PC-3 (cell line): ENCODE measurements at regions not wholly inside any gene's neighbourhood (a gene's known extent, or its start where the extent isn't known, plus 50 kb on each side); places are given as distances from the start of the nearest gene placed in this dataset.
A peak's percentile ranks its signal among the peaks of the same experiment; 100 is the strongest.

Experiments
- ATAC-seq: fragments of 200-7000 bp; cut with Tn5 transposase; 2 replicates; pipeline ENCODE4 v1.9.1; 2020; ENCODE audit warnings: mild to moderate bottlenecking, moderate library complexity
- BruUV-seq: library from RNA; stranded (reverse); fragments of 400-500 nt; replicated peaks from 2 replicates; lab custom pipeline; 2021; lab: Mats Ljungman, UMichigan
- CTCF ChIA-PET: fragments of 300-600 bp; sonication (Branson Sonifier 250); formaldehyde crosslinking; loops from one replicate; lab custom pipeline; 2022; ENCODE audit warnings: antibody characterized with exemption; lab: Charles Lee
- POLR2A ChIA-PET: fragments of 300-600 bp; sonication (Branson Sonifier 250); formaldehyde crosslinking; loops from one replicate; lab custom pipeline; 2022; ENCODE audit warnings: antibody characterized with exemption; ENCODE audit not compliant: unreplicated experiment; lab: Charles Lee
- DNase-seq: peaks from one replicate; pipeline ENCODE4 v3.0.0-alpha.2; 2015
- H2AFZ ChIP-seq: fragments of 300-600 bp; sonication (generic); 2 replicates; pipeline ENCODE4 v1.6.0; 2016; ENCODE audit warnings: antibody characterized with exemption, low read length
- H3F3A ChIP-seq: fragments of 300-600 bp; sonication (generic); one replicate; pipeline ENCODE4 v1.6.0; 2017; ENCODE audit warnings: antibody characterized with exemption, low read length, control low read depth, mild to moderate bottlenecking; ENCODE audit not compliant: unreplicated experiment
- H3K27ac ChIP-seq: fragments of 300-600 bp; sonication (generic); 2 replicates; pipeline ENCODE4 v1.5.1; 2016; ENCODE audit warnings: mild to moderate bottlenecking, low read length
- H3K27me3 ChIP-seq: fragments of 300-600 bp; sonication (generic); 2 replicates; pipeline ENCODE4 v1.6.1; 2016; ENCODE audit warnings: low read length, mixed read lengths
- H3K36me3 ChIP-seq: fragments of 300-600 bp; sonication (generic); 2 replicates; pipeline ENCODE4 v1.6.1; 2016; ENCODE audit warnings: low read depth, mixed run types, low read length, mixed read lengths
- H3K4me1 ChIP-seq: fragments of 300-600 bp; sonication (generic); 2 replicates; pipeline ENCODE4 v1.5.1; 2016; ENCODE audit warnings: low read length; ENCODE audit not compliant: insufficient read depth
- H3K4me2 ChIP-seq: fragments of 300-600 bp; sonication (generic); 2 replicates; pipeline ENCODE4 v1.6.0; 2016; ENCODE audit warnings: low read length
- H3K4me3 ChIP-seq: fragments of 300-600 bp; sonication (generic); 2 replicates; pipeline ENCODE4 v1.5.1; 2016; ENCODE audit warnings: mild to moderate bottlenecking, low read length, mixed read lengths
- H3K79me2 ChIP-seq: fragments of 300-600 bp; sonication (generic); 2 replicates; pipeline ENCODE4 v1.6.1; 2017; ENCODE audit warnings: low read length, mixed read lengths
- H3K9ac ChIP-seq: fragments of 300-600 bp; sonication (generic); 2 replicates; pipeline ENCODE4 v1.6.0; 2016; ENCODE audit warnings: mild to moderate bottlenecking, low read length
- H3K9me2 ChIP-seq: fragments of 300-600 bp; sonication (generic); replicated peaks from 2 replicates; pipeline ENCODE4 v1.6.1; 2016; ENCODE audit warnings: mixed run types, low read length, mixed read lengths
- H3K9me3 ChIP-seq: fragments of 300-600 bp; sonication (generic); 2 replicates; pipeline ENCODE4 v1.6.1; 2016; ENCODE audit warnings: low read length, mixed read lengths
- H4K20me1 ChIP-seq: fragments of 300-600 bp; sonication (generic); 2 replicates; pipeline ENCODE4 v1.6.1; 2016; ENCODE audit warnings: low read length, mixed read lengths
- EZH2 ChIP-seq: fragments of 300-600 bp; sonication (generic); IDR thresholded peaks from one replicate; pipeline ENCODE4 v1.6.1; 2017; ENCODE audit warnings: antibody characterized with exemption, mild to moderate bottlenecking, low read length; ENCODE audit not compliant: unreplicated experiment
- EZH2phosphoT487 ChIP-seq: fragments of 300-600 bp; sonication (generic); IDR thresholded peaks from 2 replicates; pipeline ENCODE4 v1.6.1; 2018; ENCODE audit warnings: mild to moderate bottlenecking, antibody characterized with exemption, low read length, borderline replicate concordance
- intact Hi-C: fragments of 100-400 bp; cut with micrococcal nuclease; formaldehyde crosslinking; loops from 2 replicates; pipeline ENCODE4 v1.9.0; 2023
- TF ChIP-seq, protein P1 (sequence below): fragments of 300-600 bp; sonication (generic); conservative IDR thresholded peaks from 2 replicates; pipeline ENCODE4 v1.5.1; 2017; ENCODE audit warnings: antibody characterized with exemption, low read depth, mild to moderate bottlenecking, low read length

GRCh38 chr1:188670837-188671236 lies 1806.8 kb downstream of the BRINP3 start:
- Histone ChIP-seq H3K9ac (peak overlapping the region; percentile 40; the same call in 1 of the 2 replicates), H3K9me3 (no peaks in the 10 kb centered on the region), H3K9me2 (no peaks in the 10 kb centered on the region), H4K20me1 (no peaks in the 10 kb centered on the region), H3K27me3 (no peaks in the 10 kb centered on the region), H3F3A (no peaks in the 10 kb centered on the region), H3K4me1 (peaks cover 25% of the 10 kb centered on the region), H3K4me3 (no peak overlapping the region), H3K79me2 (no peaks in the 10 kb centered on the region), H3K4me2 (peak overlapping the region; percentile 50), H3K27ac (peak overlapping the region; percentile 88), H2AFZ (peak overlapping the region; percentile 46; the same call in 1 of the 2 replicates), H3K36me3 (no peaks in the 10 kb centered on the region)
- intact Hi-C loops = no loop called here
- BruUV-seq = no TSS peak
- TF ChIP-seq EZH2 (no peak), EZH2phosphoT487 (no peak)
- TF ChIP-seq, protein P1, sequence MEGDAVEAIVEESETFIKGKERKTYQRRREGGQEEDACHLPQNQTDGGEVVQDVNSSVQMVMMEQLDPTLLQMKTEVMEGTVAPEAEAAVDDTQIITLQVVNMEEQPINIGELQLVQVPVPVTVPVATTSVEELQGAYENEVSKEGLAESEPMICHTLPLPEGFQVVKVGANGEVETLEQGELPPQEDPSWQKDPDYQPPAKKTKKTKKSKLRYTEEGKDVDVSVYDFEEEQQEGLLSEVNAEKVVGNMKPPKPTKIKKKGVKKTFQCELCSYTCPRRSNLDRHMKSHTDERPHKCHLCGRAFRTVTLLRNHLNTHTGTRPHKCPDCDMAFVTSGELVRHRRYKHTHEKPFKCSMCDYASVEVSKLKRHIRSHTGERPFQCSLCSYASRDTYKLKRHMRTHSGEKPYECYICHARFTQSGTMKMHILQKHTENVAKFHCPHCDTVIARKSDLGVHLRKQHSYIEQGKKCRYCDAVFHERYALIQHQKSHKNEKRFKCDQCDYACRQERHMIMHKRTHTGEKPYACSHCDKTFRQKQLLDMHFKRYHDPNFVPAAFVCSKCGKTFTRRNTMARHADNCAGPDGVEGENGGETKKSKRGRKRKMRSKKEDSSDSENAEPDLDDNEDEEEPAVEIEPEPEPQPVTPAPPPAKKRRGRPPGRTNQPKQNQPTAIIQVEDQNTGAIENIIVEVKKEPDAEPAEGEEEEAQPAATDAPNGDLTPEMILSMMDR = no peak
- DNase-seq (peak; percentile 80), ATAC-seq (peak; percentile 96)
- POLR2A ChIA-PET = no interaction called here
- CTCF ChIA-PET = no interaction called here

- TF ChIP-seq EZH2 (no peak), EZH2phosphoT487 (no peak)
- TF ChIP-seq, protein P1 = no peak
- Histone ChIP-seq H3K9me2 (no peaks in the 10 kb centered on the region), H3K79me2 (no peaks in the 10 kb centered on the region), H3K4me1 (peaks cover 25% of the 10 kb centered on the region), H3K27ac (no peak overlapping the region), H2AFZ (no peak overlapping the region), H3K9ac (no peak overlapping the region), H3K4me2 (no peak overlapping the region), H3K4me3 (no peak overlapping the region), H3K9me3 (no peaks in the 10 kb centered on the region), H3F3A (no peaks in the 10 kb centered on the region), H3K27me3 (no peaks in the 10 kb centered on the region), H4K20me1 (no peaks in the 10 kb centered on the region), H3K36me3 (no peaks in the 10 kb centered on the region)
- ChIA-PET CTCF (no interaction called here), POLR2A (no interaction called here)
- intact Hi-C loops = no loop called here
- ATAC-seq (no peak), DNase-seq (no peak)
- no TSS peak for BruUV-seq
These were observed 1805.5 kb downstream of the BRINP3 start for GRCh38 chr1:188672153-188672552.

- Histone ChIP-seq H2AFZ (no peak overlapping the region), H3K9me2 (no peaks in the 10 kb centered on the region), H3K4me2 (no peak overlapping the region), H3K36me3 (no peaks in the 10 kb centered on the region), H4K20me1 (no peaks in the 10 kb centered on the region), H3F3A (no peaks in the 10 kb centered on the region), H3K4me1 (0 out of 2 replicates have a peak, but pooled peaks cover 3% of the 10 kb centered on the region), H3K27me3 (no peaks in the 10 kb centered on the region), H3K9me3 (no peaks in the 10 kb centered on the region), H3K4me3 (no peak overlapping the region), H3K9ac (no peak overlapping the region), H3K27ac (peak overlapping the region; percentile 47), H3K79me2 (no peaks in the 10 kb centered on the region)
- no TSS peak for BruUV-seq
- CTCF ChIA-PET = no interaction called here
- no peak for TF ChIP-seq EZH2phosphoT487
- TF ChIP-seq, protein P1 = no peak
- ATAC-seq (no peak), DNase-seq (peak; percentile 23)
- intact Hi-C loops = no loop called here
- POLR2A ChIA-PET = no interaction called here
These were observed 1788.1 kb downstream of the BRINP3 start for GRCh38 chr1:188689542-188689941.
